ENCODE measurements at regions not wholly inside any gene's neighbourhood (a gene's known extent, or its start where the extent isn't known, plus 50 kb on each side); places are given as distances from the start of the nearest gene placed in this dataset.

- TF ChIP-seq CTCF (IDR thresholded peaks at IDR 0.05), result no peak
- TF ChIP-seq EZH2 (IDR thresholded peaks at IDR 0.05), result no peak
These were observed 65.5 kb upstream of the HHIP start for GRCh38 chr4:144580430-144580829.
